ENCODE measurements at regions not wholly inside any gene's neighbourhood (a gene's known extent, or its start where the extent isn't known, plus 50 kb on each side); places are given as distances from the start of the nearest gene placed in this dataset.
"Not testable (repeated sequence)": the region's sequence is repeated elsewhere in the genome, so short reads cannot be mapped to it uniquely, and the experiment has no call there.

- no peak overlapping the region for H4K8ac ChIP-seq (ENCODE audit: low read depth, low read length)
- H2AK5ac ChIP-seq (ENCODE audit: low read length), result no peak overlapping the region
- no peaks in the 10 kb centered on the region for H3K79me1 ChIP-seq (ENCODE audit: low read length)
- H3K23ac ChIP-seq (ENCODE audit: low read length), result no peak overlapping the region
- H4K5ac ChIP-seq (ENCODE audit: low read length), result no peak overlapping the region
- H3K36me3 ChIP-seq (ENCODE audit: control insufficient read depth, insufficient read depth, low read length), result no peaks in the 10 kb centered on the region
- no peak overlapping the region for H2BK5ac ChIP-seq (ENCODE audit: low read length)
- no peak overlapping the region for H2BK120ac ChIP-seq (ENCODE audit: low read depth, low read length)
- no peak overlapping the region for H3K18ac ChIP-seq (ENCODE audit: low read length)
- DNase-seq, result no peak
- no CpG with 5 or more reads among the region's 3 CpGs for WGBS (ENCODE audit: extremely low coverage, insufficient coverage, low lambda C conversion rate)
- no peak overlapping the region for H3K4ac ChIP-seq (ENCODE audit: low read depth, low read length)
- no peak overlapping the region for H3K56ac ChIP-seq (ENCODE audit: low read length)
- no peaks in the 10 kb centered on the region for H3K27me3 ChIP-seq (ENCODE audit: insufficient read depth, low read length, poor library complexity)
- no peak overlapping the region for H3K4me3 ChIP-seq (ENCODE audit: low read length)
- H2BK15ac ChIP-seq (replicated peaks; ENCODE audit: low read depth), result no peak overlapping the region
- no peak overlapping the region for H3K4me2 ChIP-seq (ENCODE audit: low read length)
- H3K79me2 ChIP-seq (ENCODE audit: control insufficient read depth, insufficient read depth, low read length), result no peaks in the 10 kb centered on the region
- no peak overlapping the region for H3K27ac ChIP-seq (ENCODE audit: low read depth, low read length)
- H3K9ac ChIP-seq (ENCODE audit: low read length), result no peak overlapping the region
- no peaks in the 10 kb centered on the region for H3K4me1 ChIP-seq (ENCODE audit: control insufficient read depth, low read depth, low read length)
These were observed 1761.3 kb upstream of the IGFBP7 start for GRCh38 chr4:58871509-58871908.

DNA sequence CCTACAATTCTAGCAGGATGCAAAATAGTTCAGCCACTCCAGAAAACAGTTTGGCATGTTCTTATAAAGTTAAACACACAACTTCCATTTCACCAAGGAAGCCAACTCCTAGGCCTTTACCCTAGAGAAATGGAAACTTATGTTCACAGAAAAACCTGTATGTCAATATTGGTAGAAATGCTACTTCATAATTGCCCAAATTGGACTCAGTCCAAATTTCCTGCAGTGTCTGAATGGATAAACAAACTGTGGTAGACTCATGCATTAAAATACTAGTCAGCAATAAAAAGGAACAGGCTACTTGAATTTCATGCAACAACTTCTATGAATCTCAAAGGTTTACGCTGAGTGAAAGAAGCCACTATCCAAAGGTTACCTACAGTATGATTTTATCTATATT lies 1738.8 kb upstream of the IGFBP7 start:
- H3K36me3 ChIP-seq (ENCODE audit: control insufficient read depth, insufficient read depth, low read length), result no peaks in the 10 kb centered on the region
- no peak overlapping the region for H3K9ac ChIP-seq (ENCODE audit: low read length)
- no peak overlapping the region for H3K27ac ChIP-seq (ENCODE audit: low read depth, low read length)
- H3K4ac ChIP-seq (ENCODE audit: low read depth, low read length), result no peak overlapping the region
- H3K4me3 ChIP-seq (ENCODE audit: low read length), result no peak overlapping the region
- H3K27me3 ChIP-seq (ENCODE audit: insufficient read depth, low read length, poor library complexity), result no peaks in the 10 kb centered on the region
- no peak overlapping the region for H2AK5ac ChIP-seq (ENCODE audit: low read length)
- H3K23ac ChIP-seq (ENCODE audit: low read length), result no peak overlapping the region
- no peak overlapping the region for H2BK15ac ChIP-seq (replicated peaks; ENCODE audit: low read depth)
- H3K79me2 ChIP-seq (ENCODE audit: control insufficient read depth, insufficient read depth, low read length), result no peaks in the 10 kb centered on the region
- no peak overlapping the region for H3K18ac ChIP-seq (ENCODE audit: low read length)
- H4K8ac ChIP-seq (ENCODE audit: low read depth, low read length), result no peak overlapping the region
- H3K4me1 ChIP-seq (ENCODE audit: control insufficient read depth, low read depth, low read length), result no peaks in the 10 kb centered on the region
- no peak overlapping the region for H2BK120ac ChIP-seq (ENCODE audit: low read depth, low read length)
- H4K5ac ChIP-seq (ENCODE audit: low read length), result no peak overlapping the region
- WGBS (ENCODE audit: extremely low coverage, insufficient coverage, low lambda C conversion rate), result no CpG with 5 or more reads among the region's 1 CpG
- H3K79me1 ChIP-seq (ENCODE audit: low read length), result no peaks in the 10 kb centered on the region
- H2BK5ac ChIP-seq (ENCODE audit: low read length), result no peak overlapping the region
- no peak overlapping the region for H3K56ac ChIP-seq (ENCODE audit: low read length)
- DNase-seq, result no peak
- no peak overlapping the region for H3K4me2 ChIP-seq (ENCODE audit: low read length)

DNA sequence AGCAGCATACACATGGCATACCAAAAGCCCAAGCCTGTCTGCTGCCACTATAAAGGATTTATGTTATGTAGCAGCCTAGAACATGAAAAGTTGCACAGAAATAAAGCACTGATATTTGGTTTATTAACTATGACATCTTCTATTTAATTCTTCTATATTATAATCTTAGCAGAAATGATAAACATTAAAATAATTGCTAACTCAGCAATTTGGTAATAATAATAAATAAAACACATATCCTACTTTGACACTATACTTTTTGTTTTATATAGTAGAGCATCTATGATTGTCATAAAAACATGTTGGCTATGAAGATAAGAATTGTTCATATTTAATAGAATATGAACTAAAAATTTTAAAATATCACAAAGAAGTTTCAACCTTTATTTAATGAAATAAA lies 1733.3 kb upstream of the IGFBP7 start:
- Histone ChIP-seq H2AK5ac (ENCODE audit: low read length) (no peak overlapping the region), H4K8ac (ENCODE audit: low read depth, low read length) (no peak overlapping the region), H4K5ac (ENCODE audit: low read length) (no peak overlapping the region), H3K18ac (ENCODE audit: low read length) (no peak overlapping the region), H2BK120ac (ENCODE audit: low read depth, low read length) (no peak overlapping the region), H3K56ac (ENCODE audit: low read length) (no peak overlapping the region), H3K23ac (ENCODE audit: low read length) (no peak overlapping the region), H3K36me3 (ENCODE audit: control insufficient read depth, insufficient read depth, low read length) (no peaks in the 10 kb centered on the region), H2BK15ac (replicated peaks; ENCODE audit: low read depth) (no peak overlapping the region), H3K4me1 (ENCODE audit: control insufficient read depth, low read depth, low read length) (no peaks in the 10 kb centered on the region), H3K79me2 (ENCODE audit: control insufficient read depth, insufficient read depth, low read length) (no peaks in the 10 kb centered on the region), H3K27ac (ENCODE audit: low read depth, low read length) (no peak overlapping the region), H3K4me2 (ENCODE audit: low read length) (no peak overlapping the region), H3K27me3 (ENCODE audit: insufficient read depth, low read length, poor library complexity) (no peaks in the 10 kb centered on the region), H3K79me1 (ENCODE audit: low read length) (no peaks in the 10 kb centered on the region), H3K4ac (ENCODE audit: low read depth, low read length) (no peak overlapping the region), H3K4me3 (ENCODE audit: low read length) (no peak overlapping the region), H3K9ac (ENCODE audit: low read length) (no peak overlapping the region), H2BK5ac (ENCODE audit: low read length) (no peak overlapping the region)
- DNase-seq, result no peak

- H3K4me1 ChIP-seq (ENCODE audit: control insufficient read depth, low read depth, low read length), result no peaks in the 10 kb centered on the region
- no peaks in the 10 kb centered on the region for H3K79me1 ChIP-seq (ENCODE audit: low read length)
- H2BK5ac ChIP-seq (ENCODE audit: low read length), result no peak overlapping the region
- no peak overlapping the region for H3K4me2 ChIP-seq (ENCODE audit: low read length)
- H3K56ac ChIP-seq (ENCODE audit: low read length), result no peak overlapping the region
- no peak overlapping the region for H4K5ac ChIP-seq (ENCODE audit: low read length)
- H3K4ac ChIP-seq (ENCODE audit: low read depth, low read length), result no peak overlapping the region
- no peaks in the 10 kb centered on the region for H3K79me2 ChIP-seq (ENCODE audit: control insufficient read depth, insufficient read depth, low read length)
- no peaks in the 10 kb centered on the region for H3K27me3 ChIP-seq (ENCODE audit: insufficient read depth, low read length, poor library complexity)
- H3K36me3 ChIP-seq (ENCODE audit: control insufficient read depth, insufficient read depth, low read length), result no peaks in the 10 kb centered on the region
- no peak overlapping the region for H4K8ac ChIP-seq (ENCODE audit: low read depth, low read length)
- 100% methylated on average over 1 of the region's 1 CpG for WGBS (ENCODE audit: extremely low coverage, insufficient coverage, low lambda C conversion rate)
- no peak overlapping the region for H3K4me3 ChIP-seq (ENCODE audit: low read length)
- no peak overlapping the region for H2BK15ac ChIP-seq (replicated peaks; ENCODE audit: low read depth)
- no peak overlapping the region for H2AK5ac ChIP-seq (ENCODE audit: low read length)
- H3K27ac ChIP-seq (ENCODE audit: low read depth, low read length), result no peak overlapping the region
- no peak overlapping the region for H3K9ac ChIP-seq (ENCODE audit: low read length)
- H3K23ac ChIP-seq (ENCODE audit: low read length), result no peak overlapping the region
- H3K18ac ChIP-seq (ENCODE audit: low read length), result no peak overlapping the region
- H2BK120ac ChIP-seq (ENCODE audit: low read depth, low read length), result no peak overlapping the region
- DNase-seq, result no peak
These were observed 1722.9 kb upstream of the IGFBP7 start for GRCh38 chr4:58833126-58833525.

DNA sequence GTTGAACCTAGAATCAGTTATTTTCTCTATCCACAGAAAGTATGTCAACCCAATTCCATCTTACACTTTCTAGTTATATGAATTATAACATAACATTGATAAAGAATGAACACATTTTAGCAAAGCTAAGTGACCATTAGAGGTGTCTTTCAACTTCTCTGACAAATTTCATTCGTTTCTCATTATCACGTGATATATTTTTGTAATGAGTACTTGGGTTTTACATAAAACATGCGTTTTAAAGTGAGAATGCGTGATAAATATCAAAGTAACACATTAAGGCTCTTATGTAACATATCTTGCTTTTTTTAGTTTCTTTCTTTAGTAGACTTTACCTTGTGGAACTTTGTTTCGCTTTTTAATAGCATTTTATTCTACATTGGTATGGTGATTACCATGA lies 1715.1 kb upstream of the IGFBP7 start:
- WGBS (ENCODE audit: extremely low coverage, insufficient coverage, low lambda C conversion rate), result no CpG with 5 or more reads among the region's 5 CpGs
- H3K4me2 ChIP-seq (ENCODE audit: low read length), result no peak overlapping the region
- no peaks in the 10 kb centered on the region for H3K4me1 ChIP-seq (ENCODE audit: control insufficient read depth, low read depth, low read length)
- H2AK5ac ChIP-seq (ENCODE audit: low read length), result no peak overlapping the region
- H3K23ac ChIP-seq (ENCODE audit: low read length), result no peak overlapping the region
- H4K5ac ChIP-seq (ENCODE audit: low read length), result no peak overlapping the region
- no peak for DNase-seq
- H3K18ac ChIP-seq (ENCODE audit: low read length), result no peak overlapping the region
- no peaks in the 10 kb centered on the region for H3K79me1 ChIP-seq (ENCODE audit: low read length)
- H3K27ac ChIP-seq (ENCODE audit: low read depth, low read length), result no peak overlapping the region
- no peak overlapping the region for H4K8ac ChIP-seq (ENCODE audit: low read depth, low read length)
- no peak overlapping the region for H3K4ac ChIP-seq (ENCODE audit: low read depth, low read length)
- H2BK120ac ChIP-seq (ENCODE audit: low read depth, low read length), result no peak overlapping the region
- no peaks in the 10 kb centered on the region for H3K36me3 ChIP-seq (ENCODE audit: control insufficient read depth, insufficient read depth, low read length)
- no peaks in the 10 kb centered on the region for H3K27me3 ChIP-seq (ENCODE audit: insufficient read depth, low read length, poor library complexity)
- H3K56ac ChIP-seq (ENCODE audit: low read length), result no peak overlapping the region
- no peak overlapping the region for H3K4me3 ChIP-seq (ENCODE audit: low read length)
- no peak overlapping the region for H2BK15ac ChIP-seq (replicated peaks; ENCODE audit: low read depth)
- no peak overlapping the region for H2BK5ac ChIP-seq (ENCODE audit: low read length)
- H3K79me2 ChIP-seq (ENCODE audit: control insufficient read depth, insufficient read depth, low read length), result no peaks in the 10 kb centered on the region
- no peak overlapping the region for H3K9ac ChIP-seq (ENCODE audit: low read length)

DNA sequence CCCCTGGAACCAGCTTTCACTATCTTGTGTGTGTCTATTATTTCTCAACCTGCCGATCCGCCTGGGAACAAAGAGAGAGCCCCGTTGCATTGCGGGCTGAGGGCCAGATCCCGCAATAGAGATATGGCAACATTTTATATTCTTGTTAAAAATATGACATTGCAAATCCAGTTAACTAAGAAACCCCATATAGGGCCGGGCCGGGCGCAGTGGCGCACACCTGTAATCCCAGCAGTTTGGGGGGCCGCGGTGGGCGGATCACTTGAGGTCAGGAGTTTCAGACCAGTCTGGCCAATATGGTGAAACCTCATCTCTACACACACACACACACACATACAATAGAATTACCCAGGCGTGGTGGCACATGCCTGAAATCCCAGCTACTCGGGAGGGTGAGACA lies 1708.4 kb upstream of the IGFBP7 start:
- not testable (repeated sequence) for H3K23ac ChIP-seq (ENCODE audit: low read length); H3K56ac ChIP-seq (ENCODE audit: low read length); H3K4me2 ChIP-seq (ENCODE audit: low read length); H3K36me3 ChIP-seq (ENCODE audit: control insufficient read depth, insufficient read depth, low read length); H3K4me3 ChIP-seq (ENCODE audit: low read length); H3K79me1 ChIP-seq (ENCODE audit: low read length); H2BK120ac ChIP-seq (ENCODE audit: low read depth, low read length); H3K9ac ChIP-seq (ENCODE audit: low read length); H3K4ac ChIP-seq (ENCODE audit: low read depth, low read length); H4K5ac ChIP-seq (ENCODE audit: low read length); H3K18ac ChIP-seq (ENCODE audit: low read length); H2BK5ac ChIP-seq (ENCODE audit: low read length); H3K27ac ChIP-seq (ENCODE audit: low read depth, low read length); H4K8ac ChIP-seq (ENCODE audit: low read depth, low read length); H3K79me2 ChIP-seq (ENCODE audit: control insufficient read depth, insufficient read depth, low read length); H3K27me3 ChIP-seq (ENCODE audit: insufficient read depth, low read length, poor library complexity); DNase-seq; H2AK5ac ChIP-seq (ENCODE audit: low read length); H3K4me1 ChIP-seq (ENCODE audit: control insufficient read depth, low read depth, low read length); H2BK15ac ChIP-seq (replicated peaks; ENCODE audit: low read depth)
- no CpG with 5 or more reads among the region's 14 CpGs for WGBS (ENCODE audit: extremely low coverage, insufficient coverage, low lambda C conversion rate)

Measured in mesendoderm (in vitro differentiated cells).